OCI-LY1 (cell line): ENCODE measurements at regions not wholly inside any gene's neighbourhood (a gene's known extent, or its start where the extent isn't known, plus 50 kb on each side); places are given as distances from the start of the nearest gene placed in this dataset.

Experiments used
- H2AFZ ChIP-seq: fragments of 200-600 bp; sonication (generic), shearing (Covaris generic); 2 replicates; pipeline ENCODE4 v1.6.0; 2014; ENCODE audit warnings: antibody characterized with exemption, mild to moderate bottlenecking, low read length
- H3F3A ChIP-seq: fragments of 200-600 bp; sonication (generic), shearing (Covaris generic); 2 replicates; pipeline ENCODE4 v1.6.0; 2014; ENCODE audit warnings: mild to moderate bottlenecking, antibody characterized with exemption, low read length, moderate library complexity; ENCODE audit not compliant: insufficient read depth
- H3K27ac ChIP-seq: fragments of 200-600 bp; sonication (generic); 2 replicates; pipeline ENCODE4 v1.5.1; 2014; ENCODE audit warnings: low read length, mixed run types, mild to moderate bottlenecking, low read depth; ENCODE audit not compliant: poor library complexity, severe bottlenecking
- H3K27me3 ChIP-seq: fragments of 200-600 bp; sonication (generic); 2 replicates; pipeline ENCODE4 v1.6.0; 2014; ENCODE audit warnings: antibody characterized with exemption, mild to moderate bottlenecking, low read length, moderate library complexity; ENCODE audit not compliant: insufficient read depth
- H3K36me3 ChIP-seq: fragments of 200-600 bp; sonication (generic); 2 replicates; pipeline ENCODE4 v1.6.1; 2014; ENCODE audit warnings: mild to moderate bottlenecking, antibody characterized with exemption, low read length, moderate library complexity, mixed read lengths; ENCODE audit not compliant: insufficient read depth
- H3K4me1 ChIP-seq: fragments of 200-600 bp; sonication (generic); 2 replicates; pipeline ENCODE4 v1.5.1; 2014; ENCODE audit warnings: mild to moderate bottlenecking, low read length, moderate library complexity; ENCODE audit not compliant: insufficient read depth, severe bottlenecking
- H3K4me2 ChIP-seq: fragments of 200-600 bp; sonication (generic), shearing (Covaris generic); 2 replicates; pipeline ENCODE4 v1.6.1; 2014; ENCODE audit warnings: low read length
- H3K4me3 ChIP-seq: fragments of 200-600 bp; sonication (generic); 2 replicates; pipeline ENCODE4 v1.5.1; 2014; ENCODE audit warnings: low read length, low read depth, mild to moderate bottlenecking, mixed read lengths; ENCODE audit not compliant: poor library complexity, severe bottlenecking
- H3K79me2 ChIP-seq: fragments of 200-600 bp; shearing (Covaris generic); 2 replicates; pipeline ENCODE4 v1.6.1; 2016; ENCODE audit warnings: mixed run types, low read length, mixed read lengths; ENCODE audit not compliant: insufficient read depth
- H3K9ac ChIP-seq: fragments of 200-600 bp; sonication (generic), shearing (Covaris generic); 2 replicates; pipeline ENCODE4 v1.6.1; 2014; ENCODE audit warnings: mild to moderate bottlenecking, low read length, mixed read lengths
- H3K9me2 ChIP-seq: fragments of 200-600 bp; sonication (generic), shearing (Covaris generic); 2 replicates; pipeline ENCODE4 v1.6.1; 2014; ENCODE audit warnings: low read depth, mild to moderate bottlenecking, low read length, mixed read lengths
- H3K9me3 ChIP-seq: fragments of 200-600 bp; shearing (Covaris generic); 2 replicates; pipeline ENCODE4 v1.6.1; 2014; ENCODE audit warnings: low read length, mixed read lengths
- H4K20me1 ChIP-seq: fragments of 200-600 bp; sonication (generic), shearing (Covaris generic); 2 replicates; pipeline ENCODE4 v1.6.0; 2016; ENCODE audit warnings: mild to moderate bottlenecking, low read length; ENCODE audit not compliant: insufficient read depth
- CTCF ChIP-seq: fragments of 200-600 bp; sonication (generic), shearing (Covaris generic); IDR thresholded peaks from 2 replicates; pipeline ENCODE4 v1.5.1; 2017; ENCODE audit warnings: mild to moderate bottlenecking, antibody characterized with exemption, low read length, moderate library complexity, mixed read lengths
- EZH2 ChIP-seq: fragments of 200-600 bp; sonication (generic), shearing (Covaris generic); IDR thresholded peaks from 2 replicates; pipeline ENCODE4 v1.8.0; 2017; ENCODE audit warnings: borderline replicate concordance, mixed run types, mild to moderate bottlenecking, antibody characterized with exemption, low read length, moderate library complexity, mixed read lengths

DNA sequence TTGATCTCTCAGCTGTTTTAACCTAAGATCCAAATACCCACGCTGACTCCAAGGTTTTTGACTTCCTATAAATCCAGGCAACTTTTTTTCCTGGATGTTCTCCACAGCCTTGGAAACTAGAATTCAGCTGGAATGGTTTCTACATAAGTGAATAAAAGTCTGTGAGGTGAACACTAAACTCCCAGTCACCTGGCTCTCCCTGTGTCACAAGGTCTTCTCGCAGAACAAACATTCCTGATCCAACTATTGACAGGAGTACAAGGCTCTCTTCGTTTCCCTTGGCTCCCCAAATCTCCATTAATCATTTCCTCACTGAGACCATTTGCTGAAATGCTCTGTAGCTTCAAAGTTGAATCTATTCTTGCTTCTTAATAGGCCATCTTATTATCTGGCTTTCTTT is 265.7 kb downstream of the ADGRG6 start:
- TF ChIP-seq EZH2 (no peak), CTCF (no peak)
- H3K36me3 ChIP-seq, result no peaks in the 10 kb centered on the region
- H3K9me2 ChIP-seq, result no peaks in the 10 kb centered on the region
- no peak overlapping the region for H3K4me2 ChIP-seq
- H3F3A ChIP-seq, result no peaks in the 10 kb centered on the region
- H3K9me3 ChIP-seq, result no peaks in the 10 kb centered on the region
- no peaks in the 10 kb centered on the region for H4K20me1 ChIP-seq
- H3K4me1 ChIP-seq, result no peaks in the 10 kb centered on the region
- no peak overlapping the region for H3K4me3 ChIP-seq
- H3K9ac ChIP-seq, result no peak overlapping the region
- H3K27me3 ChIP-seq, result no peaks in the 10 kb centered on the region
- no peak overlapping the region for H3K27ac ChIP-seq
- no peaks in the 10 kb centered on the region for H3K79me2 ChIP-seq
- no peak overlapping the region for H2AFZ ChIP-seq

GRCh38 chr6:142568857-142569597 is 267.2 kb downstream of the ADGRG6 start:
- Histone ChIP-seq H2AFZ (no peak overlapping the region), H3F3A (no peaks in the 10 kb centered on the region), H3K9me2 (no peaks in the 10 kb centered on the region), H3K79me2 (no peaks in the 10 kb centered on the region), H3K9me3 (no peaks in the 10 kb centered on the region), H3K9ac (no peak overlapping the region), H3K36me3 (no peaks in the 10 kb centered on the region), H3K4me1 (no peaks in the 10 kb centered on the region), H3K27ac (no peak overlapping the region), H3K4me2 (no peak overlapping the region), H4K20me1 (no peaks in the 10 kb centered on the region), H3K4me3 (no peak overlapping the region), H3K27me3 (no peaks in the 10 kb centered on the region)
- TF ChIP-seq EZH2 (no peak), CTCF (no peak)

GRCh38 chr6:142569676-142570075 is 267.9 kb downstream of the ADGRG6 start:
- H3K27me3 ChIP-seq, result no peaks in the 10 kb centered on the region
- no peak overlapping the region for H2AFZ ChIP-seq
- H3K4me1 ChIP-seq, result no peaks in the 10 kb centered on the region
- no peaks in the 10 kb centered on the region for H3K9me2 ChIP-seq
- H3K4me2 ChIP-seq, result no peak overlapping the region
- H3K4me3 ChIP-seq, result no peak overlapping the region
- TF ChIP-seq EZH2, result no peak
- TF ChIP-seq CTCF, result no peak
- no peaks in the 10 kb centered on the region for H3K79me2 ChIP-seq
- no peaks in the 10 kb centered on the region for H3K9me3 ChIP-seq
- H3K36me3 ChIP-seq, result no peaks in the 10 kb centered on the region
- no peak overlapping the region for H3K27ac ChIP-seq
- no peak overlapping the region for H3K9ac ChIP-seq
- H3F3A ChIP-seq, result no peaks in the 10 kb centered on the region
- H4K20me1 ChIP-seq, result no peaks in the 10 kb centered on the region
